ENCODE measurements at regions not wholly inside any gene's neighbourhood (a gene's known extent, or its start where the extent isn't known, plus 50 kb on each side); places are given as distances from the start of the nearest gene placed in this dataset.

DNA sequence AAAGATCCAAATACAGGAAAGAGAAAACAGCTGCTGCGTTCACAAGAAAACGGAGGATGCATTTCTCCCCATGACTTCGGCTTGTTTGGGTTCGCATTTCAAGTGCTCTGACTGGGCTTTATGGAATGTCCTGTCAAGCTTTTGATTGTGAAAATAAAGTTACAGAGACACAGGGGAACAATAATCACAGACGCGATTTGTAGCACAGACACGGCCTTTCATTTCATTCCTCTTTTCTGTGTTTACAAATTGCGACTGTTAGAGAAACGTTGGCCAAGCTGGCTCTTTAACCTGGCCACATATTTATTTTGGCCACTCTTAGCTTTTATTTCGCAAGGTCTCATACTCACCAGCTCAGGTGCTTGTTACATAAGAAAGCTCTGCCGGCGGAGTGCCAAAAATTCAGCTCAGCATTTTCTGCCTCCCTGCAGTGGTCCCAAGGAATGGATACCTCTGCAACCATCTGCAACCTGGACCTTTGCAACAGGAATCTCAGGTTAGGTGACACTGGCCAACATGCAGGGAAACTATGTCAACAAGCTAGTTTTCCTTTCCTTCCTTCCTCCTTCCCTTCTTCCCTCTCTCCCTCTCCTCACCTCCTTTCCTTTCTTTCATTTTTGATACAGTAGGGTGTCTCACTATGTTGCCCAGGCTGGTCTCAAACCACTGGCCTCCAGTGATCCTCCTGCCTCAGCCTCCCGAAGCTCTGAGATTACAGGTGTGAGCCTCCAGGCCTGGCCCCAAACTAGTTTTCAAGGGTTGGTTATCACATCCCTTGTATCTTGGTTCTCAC lies 58.2 kb upstream of the SLC45A1 start:
- no peaks in the 10 kb centered on the region for H3K9me3 ChIP-seq
- 55 to 72% (median 67%) methylated on average over 13 of the region's 13 CpGs for WGBS, 5 donors
- intact Hi-C loops (cut with DNase I; ENCODE audit: low total_unique reads): no loop called here
- no peak overlapping the region for H3K27ac ChIP-seq
- H3K36me3 ChIP-seq: no peaks in the 10 kb centered on the region
- H3K4me3 ChIP-seq: no peak overlapping the region
- DNase-seq: no peak
- H3K4me1 ChIP-seq: peaks cover 0 to 8% (median 0%) of the 10 kb centered on the region in 6 donors
- peaks cover 0 to 7% (median 0%) of the 10 kb centered on the region in 7 donors for H3K27me3 ChIP-seq (replicated peaks in 1 of 7)
- TF ChIP-seq POLR2AphosphoS5 (IDR thresholded peaks at IDR 0.05) (no peak), POLR2A (IDR thresholded peaks at IDR 0.05) (no peak)
- TF ChIP-seq, protein P1, sequence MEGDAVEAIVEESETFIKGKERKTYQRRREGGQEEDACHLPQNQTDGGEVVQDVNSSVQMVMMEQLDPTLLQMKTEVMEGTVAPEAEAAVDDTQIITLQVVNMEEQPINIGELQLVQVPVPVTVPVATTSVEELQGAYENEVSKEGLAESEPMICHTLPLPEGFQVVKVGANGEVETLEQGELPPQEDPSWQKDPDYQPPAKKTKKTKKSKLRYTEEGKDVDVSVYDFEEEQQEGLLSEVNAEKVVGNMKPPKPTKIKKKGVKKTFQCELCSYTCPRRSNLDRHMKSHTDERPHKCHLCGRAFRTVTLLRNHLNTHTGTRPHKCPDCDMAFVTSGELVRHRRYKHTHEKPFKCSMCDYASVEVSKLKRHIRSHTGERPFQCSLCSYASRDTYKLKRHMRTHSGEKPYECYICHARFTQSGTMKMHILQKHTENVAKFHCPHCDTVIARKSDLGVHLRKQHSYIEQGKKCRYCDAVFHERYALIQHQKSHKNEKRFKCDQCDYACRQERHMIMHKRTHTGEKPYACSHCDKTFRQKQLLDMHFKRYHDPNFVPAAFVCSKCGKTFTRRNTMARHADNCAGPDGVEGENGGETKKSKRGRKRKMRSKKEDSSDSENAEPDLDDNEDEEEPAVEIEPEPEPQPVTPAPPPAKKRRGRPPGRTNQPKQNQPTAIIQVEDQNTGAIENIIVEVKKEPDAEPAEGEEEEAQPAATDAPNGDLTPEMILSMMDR (IDR thresholded peaks at IDR 0.05 in 8 of 11, conservative IDR thresholded peaks at IDR 0.05 in 3 of 11): no peak

DNA sequence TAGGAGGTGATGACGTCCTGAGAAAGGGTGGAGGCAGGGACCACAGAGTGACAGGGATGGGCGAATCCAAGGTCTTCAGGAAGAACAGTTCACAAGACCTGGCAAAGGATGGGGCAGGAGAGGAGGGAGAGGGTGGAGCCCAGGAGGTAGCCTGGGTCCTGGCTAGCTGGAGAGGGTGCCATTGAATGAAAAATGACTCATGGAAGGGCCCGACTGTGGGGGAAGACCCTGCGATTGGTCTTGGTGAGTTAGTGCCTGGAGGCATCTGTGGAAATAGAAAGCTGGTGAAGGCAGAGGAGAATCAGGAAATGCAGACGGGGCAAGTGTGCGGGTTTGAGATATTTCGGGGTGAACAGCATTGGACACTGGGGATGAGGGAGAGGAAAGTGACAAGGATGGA lies 60.3 kb upstream of the SLC45A1 start:
- WGBS, 5 donors: 81 to 91% (median 83%) methylated on average over 7 of the region's 7 CpGs
- no peak overlapping the region for H3K27ac ChIP-seq
- no peak overlapping the region for H3K4me3 ChIP-seq
- no peak for DNase-seq
- intact Hi-C loops (cut with DNase I; ENCODE audit: low total_unique reads): no loop called here
- TF ChIP-seq, protein P1 (IDR thresholded peaks at IDR 0.05 in 8 of 11, conservative IDR thresholded peaks at IDR 0.05 in 3 of 11): no peak
- TF ChIP-seq POLR2AphosphoS5 (IDR thresholded peaks at IDR 0.05) (no peak), POLR2A (IDR thresholded peaks at IDR 0.05) (no peak)
- peaks cover 0 to 7% (median 0%) of the 10 kb centered on the region in 7 donors for H3K27me3 ChIP-seq (replicated peaks in 1 of 7)
- peaks cover 0 to 8% (median 0%) of the 10 kb centered on the region in 6 donors for H3K4me1 ChIP-seq
- H3K36me3 ChIP-seq: no peaks in the 10 kb centered on the region
- H3K9me3 ChIP-seq: no peaks in the 10 kb centered on the region

DNA sequence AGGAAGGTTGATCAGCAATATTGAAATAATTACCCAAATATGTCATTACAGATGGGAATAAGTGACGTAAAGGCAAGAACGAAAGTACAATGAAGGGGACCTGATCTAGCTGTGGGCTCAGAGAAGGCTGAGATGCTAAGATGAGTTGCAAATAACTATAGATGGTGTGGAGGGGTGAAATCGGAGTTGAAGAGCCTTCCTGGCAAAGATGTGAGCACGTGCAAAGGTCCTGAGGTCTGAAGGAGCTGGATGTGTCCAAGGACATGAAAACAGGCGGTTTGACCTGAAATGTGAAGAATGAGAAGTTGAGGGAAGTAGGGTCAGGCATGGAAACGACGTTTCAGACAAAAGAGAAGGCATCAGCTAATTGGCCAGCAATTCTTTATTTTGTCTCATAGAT lies 61.6 kb upstream of the SLC45A1 start:
- 85 to 97% (median 88%) methylated on average over 7 of the region's 7 CpGs for WGBS, 5 donors
- H3K4me3 ChIP-seq: no peak overlapping the region
- peaks cover 0 to 7% (median 0%) of the 10 kb centered on the region in 7 donors for H3K27me3 ChIP-seq (replicated peaks in 1 of 7)
- peak; percentile 1 for DNase-seq
- TF ChIP-seq POLR2A (IDR thresholded peaks at IDR 0.05) (no peak), POLR2AphosphoS5 (IDR thresholded peaks at IDR 0.05) (no peak)
- TF ChIP-seq, protein P1 (IDR thresholded peaks at IDR 0.05 in 8 of 11, conservative IDR thresholded peaks at IDR 0.05 in 3 of 11): no peak
- no peaks in the 10 kb centered on the region for H3K36me3 ChIP-seq
- intact Hi-C loops (cut with DNase I; ENCODE audit: low total_unique reads): no loop called here
- no peaks in the 10 kb centered on the region for H3K9me3 ChIP-seq
- H3K4me1 ChIP-seq: peaks cover 0 to 8% (median 0%) of the 10 kb centered on the region in 6 donors
- no peak overlapping the region for H3K27ac ChIP-seq

DNA sequence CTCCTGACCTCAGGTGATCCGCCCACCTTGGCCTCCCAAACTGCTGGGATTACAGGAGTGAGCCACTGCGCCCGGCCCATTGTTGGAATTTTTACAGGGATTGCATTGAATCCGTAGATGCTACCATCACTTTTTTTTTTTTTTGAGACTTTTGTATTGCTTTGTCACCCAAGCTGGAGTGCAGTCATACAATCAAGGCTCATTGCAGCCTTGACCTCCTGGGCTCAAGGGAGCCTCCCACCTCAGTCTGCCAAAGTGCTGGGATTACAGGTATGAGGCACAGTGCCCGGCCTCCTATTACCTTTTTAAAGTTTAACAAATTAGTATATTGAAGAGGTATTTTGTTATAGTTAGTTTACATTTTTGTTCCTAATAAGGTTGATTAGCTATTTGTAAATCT lies 62.2 kb upstream of the SLC45A1 start:
- Histone ChIP-seq H3K4me3 (no peak overlapping the region), H3K27me3 (replicated peaks in 1 of 7) (peaks cover 0 to 7% (median 0%) of the 10 kb centered on the region in 7 donors), H3K9me3 (no peaks in the 10 kb centered on the region), H3K36me3 (no peaks in the 10 kb centered on the region), H3K27ac (no peak overlapping the region), H3K4me1 (peaks cover 0 to 8% (median 0%) of the 10 kb centered on the region in 6 donors)
- TF ChIP-seq, protein P1 (IDR thresholded peaks at IDR 0.05 in 8 of 11, conservative IDR thresholded peaks at IDR 0.05 in 3 of 11): no peak
- TF ChIP-seq POLR2AphosphoS5 (IDR thresholded peaks at IDR 0.05) (no peak), POLR2A (IDR thresholded peaks at IDR 0.05) (no peak)
- DNase-seq: peak; percentile 5
- 93 to 97% (median 96%) methylated on average over 5 of the region's 5 CpGs for WGBS, 5 donors
- intact Hi-C loops (cut with DNase I; ENCODE audit: low total_unique reads): no loop called here

Data from spleen (tissue), 11 donors.